ENCODE measurements at regions not wholly inside any gene's neighbourhood (a gene's known extent, or its start where the extent isn't known, plus 50 kb on each side); places are given as distances from the start of the nearest gene placed in this dataset.

GRCh38 chr2:204346906-204347305, 198.4 kb upstream of the PARD3B start:
- TF ChIP-seq POLR2A (IDR thresholded peaks at IDR 0.05; ENCODE audit: low read length) (no peak), NR3C1 (IDR thresholded peaks at IDR 0.05) (no peak), CBX8 (IDR thresholded peaks at IDR 0.05) (no peak), JUN (IDR thresholded peaks at IDR 0.05) (no peak)
- TF ChIP-seq, protein P1, sequence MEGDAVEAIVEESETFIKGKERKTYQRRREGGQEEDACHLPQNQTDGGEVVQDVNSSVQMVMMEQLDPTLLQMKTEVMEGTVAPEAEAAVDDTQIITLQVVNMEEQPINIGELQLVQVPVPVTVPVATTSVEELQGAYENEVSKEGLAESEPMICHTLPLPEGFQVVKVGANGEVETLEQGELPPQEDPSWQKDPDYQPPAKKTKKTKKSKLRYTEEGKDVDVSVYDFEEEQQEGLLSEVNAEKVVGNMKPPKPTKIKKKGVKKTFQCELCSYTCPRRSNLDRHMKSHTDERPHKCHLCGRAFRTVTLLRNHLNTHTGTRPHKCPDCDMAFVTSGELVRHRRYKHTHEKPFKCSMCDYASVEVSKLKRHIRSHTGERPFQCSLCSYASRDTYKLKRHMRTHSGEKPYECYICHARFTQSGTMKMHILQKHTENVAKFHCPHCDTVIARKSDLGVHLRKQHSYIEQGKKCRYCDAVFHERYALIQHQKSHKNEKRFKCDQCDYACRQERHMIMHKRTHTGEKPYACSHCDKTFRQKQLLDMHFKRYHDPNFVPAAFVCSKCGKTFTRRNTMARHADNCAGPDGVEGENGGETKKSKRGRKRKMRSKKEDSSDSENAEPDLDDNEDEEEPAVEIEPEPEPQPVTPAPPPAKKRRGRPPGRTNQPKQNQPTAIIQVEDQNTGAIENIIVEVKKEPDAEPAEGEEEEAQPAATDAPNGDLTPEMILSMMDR (IDR thresholded peaks at IDR 0.05): no peak
